ENCODE measurements at regions not wholly inside any gene's neighbourhood (a gene's known extent, or its start where the extent isn't known, plus 50 kb on each side); places are given as distances from the start of the nearest gene placed in this dataset.
A peak's percentile ranks its signal among the peaks of the same experiment; 100 is the strongest.

GRCh38 chr2:195494451-195494850 lies 162.6 kb upstream of the SLC39A10 start:
- Histone ChIP-seq H3K36me3 (ENCODE audit: control insufficient read depth in 4 of 4, insufficient read depth in 4 of 4, low read length in 3 of 4) (no peaks in the 10 kb centered on the region), H3K9me3 (ENCODE audit: control extremely low read depth in 1 of 5, control insufficient read depth in 4 of 5, insufficient read depth in 2 of 5, low read depth in 1 of 5, low read length in 4 of 5) (no peaks in the 10 kb centered on the region), H3K27ac (ENCODE audit: insufficient read depth in 1 of 2, low read depth in 1 of 2, low read length in 2 of 2, poor library complexity in 1 of 2, severe bottlenecking in 2 of 2) (no peak overlapping the region), H3K4me3 (ENCODE audit: control insufficient read depth in 1 of 7, extremely low read depth in 1 of 7, insufficient read depth in 4 of 7, low read depth in 2 of 7, low read length in 6 of 7) (no peak overlapping the region), H3K27me3 (replicated peaks in 2 of 5; ENCODE audit: control insufficient read depth in 4 of 5, insufficient read depth in 5 of 5, low read length in 4 of 5) (no peaks in the 10 kb centered on the region), H3K4me1 (ENCODE audit: control extremely low read depth in 1 of 4, control insufficient read depth in 4 of 4, insufficient read depth in 4 of 4, low read length in 3 of 4) (peaks cover 0 to 12% (median 8%) of the 10 kb centered on the region in 4 experiments)
- CTCF ChIA-PET = interaction anchor here (0.8 to 1.6 kb wide), 4 partner anchors 13 to 168 kb away, joined by 3 to 6 read pairs (median 4); no protein-coding TSS in a partner anchor
- POLR2A ChIA-PET = no interaction called here
- DNase-seq = no peak
- no CpG with 5 or more reads among the region's 2 CpGs for WGBS (ENCODE audit: insufficient coverage)

- ChIA-PET CTCF (interaction anchor here (1.6 to 2.1 kb wide), 2 partner anchors 14 to 166 kb away, joined by 6 to 7 read pairs; no protein-coding TSS in a partner anchor), POLR2A (no interaction called here)
- Histone ChIP-seq H3K36me3 (ENCODE audit: control insufficient read depth in 4 of 4, insufficient read depth in 4 of 4, low read length in 3 of 4) (no peaks in the 10 kb centered on the region), H3K4me3 (ENCODE audit: control insufficient read depth in 1 of 7, extremely low read depth in 1 of 7, insufficient read depth in 4 of 7, low read depth in 2 of 7, low read length in 6 of 7) (no peak overlapping the region), H3K27ac (ENCODE audit: insufficient read depth in 1 of 2, low read depth in 1 of 2, low read length in 2 of 2, poor library complexity in 1 of 2, severe bottlenecking in 2 of 2) (no peak overlapping the region), H3K27me3 (replicated peaks in 2 of 5; ENCODE audit: control insufficient read depth in 4 of 5, insufficient read depth in 5 of 5, low read length in 4 of 5) (no peaks in the 10 kb centered on the region), H3K9me3 (ENCODE audit: control extremely low read depth in 1 of 5, control insufficient read depth in 4 of 5, insufficient read depth in 2 of 5, low read depth in 1 of 5, low read length in 4 of 5) (no peaks in the 10 kb centered on the region), H3K4me1 (ENCODE audit: control extremely low read depth in 1 of 4, control insufficient read depth in 4 of 4, insufficient read depth in 4 of 4, low read length in 3 of 4) (peaks cover 0 to 12% (median 8%) of the 10 kb centered on the region in 4 experiments)
- 98% methylated on average over 6 of the region's 7 CpGs for WGBS (ENCODE audit: insufficient coverage)
- no peak for DNase-seq
These were observed 163.6 kb upstream of the SLC39A10 start for GRCh38 chr2:195493416-195493815.

GRCh38 chr2:195490319-195490718 lies 166.7 kb upstream of the SLC39A10 start:
- CTCF ChIA-PET = interaction anchor here (0.9 to 2.3 kb wide), 2 partner anchors 12 to 170 kb away, joined by 3 to 6 read pairs; no protein-coding TSS in a partner anchor
- peaks cover 9 to 38% (median 24%) of the 10 kb centered on the region in 4 experiments for H3K4me1 ChIP-seq (ENCODE audit: control extremely low read depth in 1 of 4, control insufficient read depth in 4 of 4, insufficient read depth in 4 of 4, low read length in 3 of 4)
- DNase-seq = peak in 2 of 3 donors; percentile 74 to 76
- no peaks in the 10 kb centered on the region for H3K9me3 ChIP-seq (ENCODE audit: control extremely low read depth in 1 of 5, control insufficient read depth in 4 of 5, insufficient read depth in 2 of 5, low read depth in 1 of 5, low read length in 4 of 5)
- H3K36me3 ChIP-seq (ENCODE audit: control insufficient read depth in 4 of 4, insufficient read depth in 4 of 4, low read length in 3 of 4) = no peaks in the 10 kb centered on the region
- H3K27me3 ChIP-seq (replicated peaks in 2 of 5; ENCODE audit: control insufficient read depth in 4 of 5, insufficient read depth in 5 of 5, low read length in 4 of 5) = no peaks in the 10 kb centered on the region
- WGBS (ENCODE audit: insufficient coverage) = 90% methylated on average over 2 of the region's 2 CpGs
- POLR2A ChIA-PET = no interaction called here
- H3K27ac ChIP-seq (ENCODE audit: insufficient read depth in 1 of 2, low read depth in 1 of 2, low read length in 2 of 2, poor library complexity in 1 of 2, severe bottlenecking in 2 of 2) = no peak overlapping the region
- H3K4me3 ChIP-seq (ENCODE audit: control insufficient read depth in 1 of 7, extremely low read depth in 1 of 7, insufficient read depth in 4 of 7, low read depth in 2 of 7, low read length in 6 of 7) = no peak overlapping the region

GRCh38 chr2:195489101-195489500 lies 167.9 kb upstream of the SLC39A10 start:
- H3K9me3 ChIP-seq (ENCODE audit: control extremely low read depth in 1 of 5, control insufficient read depth in 4 of 5, insufficient read depth in 2 of 5, low read depth in 1 of 5, low read length in 4 of 5) = no peaks in the 10 kb centered on the region
- no peaks in the 10 kb centered on the region for H3K27me3 ChIP-seq (replicated peaks in 2 of 5; ENCODE audit: control insufficient read depth in 4 of 5, insufficient read depth in 5 of 5, low read length in 4 of 5)
- 100% methylated on average over 2 of the region's 2 CpGs for WGBS (ENCODE audit: insufficient coverage)
- no peaks in the 10 kb centered on the region for H3K36me3 ChIP-seq (ENCODE audit: control insufficient read depth in 4 of 4, insufficient read depth in 4 of 4, low read length in 3 of 4)
- POLR2A ChIA-PET = no interaction called here
- peaks cover 8 to 38% (median 23%) of the 10 kb centered on the region in 4 experiments for H3K4me1 ChIP-seq (ENCODE audit: control extremely low read depth in 1 of 4, control insufficient read depth in 4 of 4, insufficient read depth in 4 of 4, low read length in 3 of 4)
- H3K27ac ChIP-seq (ENCODE audit: insufficient read depth in 1 of 2, low read depth in 1 of 2, low read length in 2 of 2, poor library complexity in 1 of 2, severe bottlenecking in 2 of 2) = no peak overlapping the region
- DNase-seq = peak in 1 of 3 donors; percentile 54
- CTCF ChIA-PET = interaction anchor here (1.1 to 2.3 kb wide), 3 partner anchors 10 to 171 kb away, joined by 3 to 6 read pairs (median 3); no protein-coding TSS in a partner anchor
- no peak overlapping the region for H3K4me3 ChIP-seq (ENCODE audit: control insufficient read depth in 1 of 7, extremely low read depth in 1 of 7, insufficient read depth in 4 of 7, low read depth in 2 of 7, low read length in 6 of 7)

DNA sequence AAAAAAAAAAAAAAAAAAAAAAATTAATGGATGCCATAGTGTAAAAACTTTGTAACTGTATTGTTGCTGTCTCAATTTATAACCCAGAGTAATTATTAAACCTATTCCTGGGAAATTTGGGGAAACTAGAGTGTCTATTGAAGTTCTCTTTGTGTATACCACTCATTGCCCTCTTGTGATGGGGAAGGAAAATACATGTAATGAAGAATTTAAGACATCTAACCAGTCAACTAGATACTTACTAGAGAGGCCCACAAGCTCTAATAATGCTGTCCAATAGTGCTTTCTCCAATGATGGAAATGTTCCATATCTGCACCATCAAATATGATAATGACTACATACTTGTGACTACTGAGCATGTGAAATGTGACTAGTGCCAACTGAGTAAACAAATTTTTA lies 168.5 kb upstream of the SLC39A10 start:
- POLR2A ChIA-PET = no interaction called here
- Histone ChIP-seq H3K4me1 (ENCODE audit: control extremely low read depth in 1 of 4, control insufficient read depth in 4 of 4, insufficient read depth in 4 of 4, low read length in 3 of 4) (peaks cover 8 to 38% (median 23%) of the 10 kb centered on the region in 4 experiments), H3K27me3 (replicated peaks in 2 of 5; ENCODE audit: control insufficient read depth in 4 of 5, insufficient read depth in 5 of 5, low read length in 4 of 5) (no peaks in the 10 kb centered on the region), H3K4me3 (ENCODE audit: control insufficient read depth in 1 of 7, extremely low read depth in 1 of 7, insufficient read depth in 4 of 7, low read depth in 2 of 7, low read length in 6 of 7) (no peak overlapping the region), H3K36me3 (ENCODE audit: control insufficient read depth in 4 of 4, insufficient read depth in 4 of 4, low read length in 3 of 4) (no peaks in the 10 kb centered on the region), H3K9me3 (ENCODE audit: control extremely low read depth in 1 of 5, control insufficient read depth in 4 of 5, insufficient read depth in 2 of 5, low read depth in 1 of 5, low read length in 4 of 5) (no peaks in the 10 kb centered on the region), H3K27ac (ENCODE audit: insufficient read depth in 1 of 2, low read depth in 1 of 2, low read length in 2 of 2, poor library complexity in 1 of 2, severe bottlenecking in 2 of 2) (no peak overlapping the region)
- peak in 1 of 3 donors; percentile 34 for DNase-seq
- CTCF ChIA-PET = interaction anchor here (1.5 kb wide), 1 partner anchor 10 kb away, joined by 3 read pairs; no protein-coding TSS in a partner anchor

DNA sequence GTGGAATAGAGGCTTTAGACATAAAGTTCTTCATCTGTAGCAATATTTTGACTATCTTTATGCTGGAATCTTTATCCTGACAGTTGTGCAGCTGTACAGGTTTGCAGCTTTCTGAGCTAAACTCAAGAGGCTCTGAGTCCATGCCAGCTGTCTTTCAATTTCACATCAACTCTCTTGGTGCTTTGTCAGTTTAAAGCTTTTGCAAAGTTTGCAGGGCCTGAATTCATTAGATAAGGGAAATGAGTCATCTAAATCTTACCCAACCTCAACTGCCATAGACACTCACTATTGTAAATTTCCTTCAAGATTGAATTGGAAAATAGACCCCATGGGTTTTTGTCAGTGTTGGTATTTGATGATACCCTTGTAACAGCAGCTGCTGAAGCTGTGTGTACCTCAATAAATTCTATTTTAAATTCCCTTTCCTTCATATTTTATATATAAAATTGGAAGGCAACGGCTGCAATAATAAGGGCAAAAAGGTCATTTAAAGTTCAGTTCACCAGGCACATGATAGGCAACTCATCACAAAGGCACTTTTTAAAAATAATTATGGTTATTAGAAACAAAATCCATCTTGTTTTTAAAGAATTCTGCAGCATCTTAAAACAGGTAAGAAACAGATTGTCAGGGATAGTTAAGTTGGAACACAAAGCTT lies 169.9 kb upstream of the SLC39A10 start:
- Histone ChIP-seq H3K4me1 (ENCODE audit: control extremely low read depth in 1 of 4, control insufficient read depth in 4 of 4, insufficient read depth in 4 of 4, low read length in 3 of 4) (peaks cover 8 to 38% (median 23%) of the 10 kb centered on the region in 4 experiments), H3K4me3 (ENCODE audit: control insufficient read depth in 1 of 7, extremely low read depth in 1 of 7, insufficient read depth in 4 of 7, low read depth in 2 of 7, low read length in 6 of 7) (peak overlapping the region in 1 of 7 experiments; percentile 20), H3K36me3 (ENCODE audit: control insufficient read depth in 4 of 4, insufficient read depth in 4 of 4, low read length in 3 of 4) (no peaks in the 10 kb centered on the region), H3K27ac (ENCODE audit: insufficient read depth in 1 of 2, low read depth in 1 of 2, low read length in 2 of 2, poor library complexity in 1 of 2, severe bottlenecking in 2 of 2) (peak overlapping the region; percentile 47 to 67), H3K9me3 (ENCODE audit: control extremely low read depth in 1 of 5, control insufficient read depth in 4 of 5, insufficient read depth in 2 of 5, low read depth in 1 of 5, low read length in 4 of 5) (no peaks in the 10 kb centered on the region), H3K27me3 (replicated peaks in 2 of 5; ENCODE audit: control insufficient read depth in 4 of 5, insufficient read depth in 5 of 5, low read length in 4 of 5) (no peaks in the 10 kb centered on the region)
- DNase-seq = peak; percentile 72 to 97 (median 95)
- ChIA-PET CTCF (interaction anchor here (1.2 to 1.3 kb wide), 2 partner anchors 11 to 172 kb away, joined by 5 read pairs; no protein-coding TSS in a partner anchor), POLR2A (interaction anchor here (0.5 to 1.0 kb wide), 2 partner anchors 87 to 170 kb away, joined by 4 read pairs; partner anchors contain the start of gene SLC39A10)
- WGBS (ENCODE audit: insufficient coverage) = no CpG with 5 or more reads among the region's 1 CpG

DNA sequence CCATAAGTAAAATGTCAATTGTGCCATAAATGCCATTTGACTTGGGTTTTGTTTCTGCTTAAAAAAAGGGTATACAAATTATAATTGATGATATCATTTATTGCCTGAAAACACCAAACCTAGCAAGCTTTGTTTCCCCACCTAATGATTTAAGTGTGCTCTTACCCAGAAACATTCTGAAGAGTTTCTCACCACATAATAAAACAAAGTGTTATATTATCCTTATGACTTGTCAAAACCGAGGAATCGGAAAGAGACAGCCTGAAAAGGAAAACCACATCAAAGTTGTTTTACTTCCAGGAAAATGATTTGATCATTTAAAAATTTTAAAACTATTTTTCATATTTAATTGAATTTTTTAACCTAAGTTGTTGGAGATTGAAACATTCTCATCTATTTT lies 170.5 kb upstream of the SLC39A10 start:
- Histone ChIP-seq H3K36me3 (ENCODE audit: control insufficient read depth in 4 of 4, insufficient read depth in 4 of 4, low read length in 3 of 4) (no peaks in the 10 kb centered on the region), H3K27ac (ENCODE audit: insufficient read depth in 1 of 2, low read depth in 1 of 2, low read length in 2 of 2, poor library complexity in 1 of 2, severe bottlenecking in 2 of 2) (peak overlapping the region; percentile 47 to 67), H3K4me1 (ENCODE audit: control extremely low read depth in 1 of 4, control insufficient read depth in 4 of 4, insufficient read depth in 4 of 4, low read length in 3 of 4) (peaks cover 8 to 38% (median 23%) of the 10 kb centered on the region in 4 experiments), H3K27me3 (replicated peaks in 2 of 5; ENCODE audit: control insufficient read depth in 4 of 5, insufficient read depth in 5 of 5, low read length in 4 of 5) (no peaks in the 10 kb centered on the region), H3K4me3 (ENCODE audit: control insufficient read depth in 1 of 7, extremely low read depth in 1 of 7, insufficient read depth in 4 of 7, low read depth in 2 of 7, low read length in 6 of 7) (peak overlapping the region in 1 of 7 experiments; percentile 20), H3K9me3 (ENCODE audit: control extremely low read depth in 1 of 5, control insufficient read depth in 4 of 5, insufficient read depth in 2 of 5, low read depth in 1 of 5, low read length in 4 of 5) (no peaks in the 10 kb centered on the region)
- ChIA-PET CTCF (interaction anchor here (1.2 to 1.3 kb wide), 2 partner anchors 11 to 173 kb away, joined by 5 read pairs; no protein-coding TSS in a partner anchor), POLR2A (interaction anchor here (1.0 kb wide), 1 partner anchor 170 kb away, joined by 4 read pairs; the partner anchor contains the start of gene SLC39A10)
- no CpG with 5 or more reads among the region's 2 CpGs for WGBS (ENCODE audit: insufficient coverage)
- DNase-seq = peak in 2 of 3 donors; percentile 41 to 59

Data from common myeloid progenitor, CD34-positive (primary cell).